ENCODE measurements at regions not wholly inside any gene's neighbourhood (a gene's known extent, or its start where the extent isn't known, plus 50 kb on each side); places are given as distances from the start of the nearest gene placed in this dataset.

GRCh38 chr2:16246911-16247310 is 306.6 kb downstream of the MYCN start (continued):
- TF ChIP-seq POLR2AphosphoS5 (IDR thresholded peaks at IDR 0.05; ENCODE audit: low read depth, low read length) (no peak), SIRT6 (IDR thresholded peaks at IDR 0.05; ENCODE audit: low read length) (no peak), TAF1 (IDR thresholded peaks at IDR 0.05; ENCODE audit: low read depth, low read length) (no peak), RAD21 (IDR thresholded peaks at IDR 0.05 in 1 of 2, conservative IDR thresholded peaks at IDR 0.05 in 1 of 2; ENCODE audit: low read depth in 2 of 2, low read length in 2 of 2) (no peak), JUN (IDR thresholded peaks at IDR 0.05; ENCODE audit: low read depth, low read length) (no peak), JUND (IDR thresholded peaks at IDR 0.05; ENCODE audit: low read length) (no peak)

Measured in H1 (cell line).